T-helper 2 cell (primary cell): ENCODE measurements at regions not wholly inside any gene's neighbourhood (a gene's known extent, or its start where the extent isn't known, plus 50 kb on each side); places are given as distances from the start of the nearest gene placed in this dataset.

Experiments used
- DNase-seq, 5 experiments: peaks; one replicate each; pipeline versions ENCODE4 v3.0.0 to v3.0.0-alpha.2; 2012 to 2022

- DNase-seq, result no peak
Observed at GRCh38 chr11:69380451-69380901, 86.5 kb downstream of the MYEOV start.

DNA sequence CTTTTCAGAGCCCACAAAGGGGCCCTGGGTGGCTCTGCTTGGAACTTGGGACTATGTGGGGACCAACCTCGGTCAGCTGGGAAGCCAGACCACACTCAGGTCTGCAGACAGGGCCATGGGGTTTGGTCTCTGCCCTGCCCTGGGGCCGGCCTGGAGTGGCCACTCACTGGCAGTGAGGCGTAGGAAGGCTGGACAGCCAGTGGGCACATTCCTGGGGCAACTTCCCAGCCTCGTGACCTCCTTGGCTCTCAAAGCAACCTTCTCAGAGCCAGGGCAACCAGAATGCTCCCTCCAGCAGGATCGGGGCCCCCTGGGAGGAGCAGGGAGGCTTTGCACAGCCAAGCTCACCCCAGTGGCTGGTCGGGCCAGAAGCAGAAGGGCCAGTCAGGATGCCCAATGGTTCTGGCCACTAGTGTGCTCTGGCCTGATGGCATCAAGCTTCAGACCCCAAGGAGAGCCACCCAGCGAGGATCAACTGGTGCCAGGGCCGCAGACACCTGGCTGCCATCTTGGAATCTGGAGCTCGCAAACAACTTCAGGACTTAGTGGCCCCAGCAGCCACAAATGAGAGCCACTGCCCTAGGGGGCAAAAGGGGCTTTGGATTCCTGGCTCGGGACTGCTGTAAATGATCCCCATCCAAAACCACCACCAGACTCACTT lies 87.1 kb downstream of the MYEOV start:
- no peak for DNase-seq

- DNase-seq, result no peak
Observed at GRCh38 chr11:69381681-69382130, 87.8 kb downstream of the MYEOV start.

DNA sequence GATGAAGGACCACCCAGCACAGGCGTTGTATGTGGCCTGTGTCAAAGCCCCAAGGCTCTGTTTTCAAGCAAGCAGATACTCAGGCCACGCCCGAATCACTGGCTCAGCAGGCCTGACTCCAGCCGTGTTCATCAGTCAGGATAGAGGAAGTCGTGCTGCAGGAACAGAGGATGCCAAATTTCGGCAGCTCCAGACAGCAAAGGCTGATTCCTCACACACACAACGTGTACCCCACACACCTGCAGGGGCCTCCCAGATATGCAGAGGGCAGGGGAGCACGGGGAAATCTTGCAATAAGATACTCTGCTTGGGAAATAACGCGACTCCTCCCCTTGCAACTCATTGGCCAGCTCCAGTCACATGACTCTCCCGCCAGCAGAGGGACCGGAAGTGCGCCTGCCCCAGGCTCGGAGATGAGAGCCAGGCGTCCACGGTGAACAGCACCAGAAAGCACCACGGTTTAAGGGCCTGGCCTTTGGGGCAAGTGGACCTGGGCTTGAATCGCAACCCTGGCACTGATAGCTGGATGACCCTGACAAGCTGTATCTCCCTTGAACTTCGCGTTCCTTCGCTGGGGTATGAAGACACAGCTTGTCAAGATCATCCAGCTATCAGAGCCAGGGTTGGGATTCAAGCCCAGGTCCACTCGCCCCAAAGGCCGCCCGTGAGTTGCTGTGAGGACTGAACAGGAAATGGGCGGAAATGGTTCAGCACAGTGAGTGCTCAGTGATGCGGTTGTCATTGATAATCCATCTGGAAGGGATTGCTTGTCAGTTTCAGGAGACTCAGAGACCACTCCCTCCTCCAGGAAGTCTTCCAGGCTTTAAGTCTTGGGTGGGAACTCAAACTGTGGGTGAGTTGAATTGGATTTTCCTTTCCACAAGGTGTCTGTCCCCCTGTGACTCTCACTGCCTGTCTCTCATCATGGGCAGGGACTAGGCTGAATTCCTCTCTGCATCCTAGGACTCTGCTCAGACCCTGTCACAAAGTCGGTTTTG lies 88.5 kb downstream of the MYEOV start:
- DNase-seq, result peak in 1 of 5 experiments; percentile 36

DNA sequence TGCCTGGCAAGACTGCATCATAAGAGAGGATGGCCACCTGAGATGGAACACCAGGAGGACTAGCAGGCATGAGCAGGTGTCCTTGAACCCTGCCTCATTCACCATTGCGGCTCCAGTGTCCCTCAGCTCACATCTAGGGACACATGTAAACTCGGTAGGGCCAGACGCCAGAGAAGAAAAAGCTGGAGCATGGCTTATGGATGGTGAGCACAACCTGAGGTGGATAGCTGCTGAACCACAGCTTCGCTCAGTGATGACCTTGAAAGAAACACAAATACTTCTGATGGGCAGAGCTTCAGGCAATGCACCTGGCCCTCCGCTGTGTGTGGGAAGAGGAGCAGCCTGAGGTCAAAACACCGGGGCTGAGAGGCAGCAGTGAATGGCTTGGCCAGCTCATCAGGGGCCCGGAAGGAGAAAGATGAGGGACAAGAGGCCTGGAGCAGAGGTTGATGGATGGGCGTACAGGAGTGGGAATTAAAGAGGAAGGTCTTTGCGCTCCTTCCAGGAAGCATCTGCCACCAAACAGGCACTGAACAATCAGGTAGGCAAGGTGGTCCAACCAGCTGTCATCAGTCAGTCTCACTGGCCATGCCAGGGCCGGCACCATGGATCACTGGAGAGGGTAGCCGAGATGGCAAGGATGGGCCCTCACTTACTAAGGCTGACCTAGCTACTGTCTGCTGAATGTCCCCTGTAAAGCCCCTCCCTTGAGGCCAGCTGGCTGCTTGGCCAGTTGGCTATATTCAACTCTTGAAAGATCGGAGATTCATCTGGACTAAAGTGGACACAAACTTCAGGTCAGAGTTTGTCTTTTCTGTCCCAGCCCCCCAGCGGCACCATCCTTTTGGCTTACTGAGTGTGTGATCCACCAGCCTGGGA lies 89.7 kb downstream of the MYEOV start:
- no peak for DNase-seq

DNA sequence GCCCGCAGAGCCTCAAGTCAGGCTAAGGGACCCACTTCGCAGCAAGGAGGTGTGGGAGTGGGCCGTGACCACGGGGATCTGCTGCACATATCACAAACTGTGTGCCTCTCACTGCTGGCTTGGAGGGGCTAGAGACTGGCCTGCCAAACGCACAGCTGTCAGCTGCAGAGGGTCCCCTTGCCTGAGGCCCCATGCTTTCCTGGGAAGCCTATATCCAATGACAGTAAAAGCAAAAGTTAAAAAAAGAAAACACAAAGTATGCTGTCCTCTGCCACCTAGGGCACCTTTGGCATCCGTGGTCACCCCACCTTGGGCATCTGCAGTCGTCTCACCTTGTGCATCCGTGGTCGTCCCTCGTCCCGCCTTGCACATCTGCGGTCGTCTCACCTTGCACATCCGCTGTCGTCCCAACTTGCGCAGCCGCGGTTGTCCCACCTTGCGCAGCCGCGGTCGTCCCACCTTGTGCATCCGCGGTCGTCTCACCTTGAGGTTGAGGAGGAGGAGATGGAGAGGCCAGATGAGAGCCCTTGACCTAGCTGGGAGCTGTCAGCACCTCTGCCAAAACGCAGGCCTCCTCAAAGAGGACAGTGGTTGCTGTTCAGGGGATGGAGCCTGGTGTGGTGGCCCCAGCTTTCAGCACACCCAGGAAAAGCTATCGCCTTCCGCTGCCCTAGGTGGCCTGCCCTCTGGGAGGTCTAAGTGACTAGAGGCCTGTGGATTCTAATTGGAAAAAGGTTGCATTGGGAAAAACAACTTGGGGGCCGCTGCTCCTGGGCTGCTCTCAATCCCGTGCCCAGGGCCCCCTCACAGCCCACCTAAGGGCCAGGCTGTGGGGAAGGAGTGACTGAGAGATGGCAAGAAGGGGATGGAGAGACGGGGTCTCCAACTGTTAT lies 90.5 kb downstream of the MYEOV start:
- no peak for DNase-seq

DNA sequence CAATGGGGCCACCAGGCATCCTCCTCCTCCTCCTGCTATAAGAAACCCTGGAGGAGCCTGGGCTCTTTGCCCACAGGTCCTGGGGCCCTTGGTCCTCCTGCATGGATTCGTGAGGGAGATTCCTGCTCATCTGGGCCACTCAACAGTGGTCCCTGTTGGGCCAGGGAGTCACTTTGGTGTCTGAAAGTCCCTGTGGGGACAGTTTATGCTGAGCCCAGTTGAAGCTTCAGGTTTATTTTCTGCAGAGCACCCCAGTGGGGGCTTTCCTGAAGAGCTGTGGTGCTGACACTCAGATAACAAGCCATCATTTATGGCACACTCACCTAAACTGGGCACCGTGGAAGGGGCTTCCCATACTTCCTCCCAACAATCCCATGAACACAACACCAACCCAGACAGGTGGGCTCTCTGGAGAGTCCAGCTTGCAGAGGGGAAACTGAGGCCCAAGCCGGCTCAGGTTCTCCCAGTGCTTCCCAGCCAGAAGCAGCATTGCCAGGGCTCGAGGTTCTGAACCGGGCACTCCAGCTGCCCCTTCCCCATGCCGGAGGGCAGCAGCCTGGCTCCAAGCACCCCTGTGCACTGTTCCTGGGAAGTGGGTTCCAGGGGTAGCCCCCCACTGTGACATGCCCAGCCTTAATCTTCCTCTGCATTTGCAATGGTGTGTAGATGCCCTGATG lies 91.3 kb downstream of the MYEOV start:
- DNase-seq, result no peak

GRCh38 chr11:69385832-69386427 lies 92.0 kb downstream of the MYEOV start:
- DNase-seq, result no peak

DNA sequence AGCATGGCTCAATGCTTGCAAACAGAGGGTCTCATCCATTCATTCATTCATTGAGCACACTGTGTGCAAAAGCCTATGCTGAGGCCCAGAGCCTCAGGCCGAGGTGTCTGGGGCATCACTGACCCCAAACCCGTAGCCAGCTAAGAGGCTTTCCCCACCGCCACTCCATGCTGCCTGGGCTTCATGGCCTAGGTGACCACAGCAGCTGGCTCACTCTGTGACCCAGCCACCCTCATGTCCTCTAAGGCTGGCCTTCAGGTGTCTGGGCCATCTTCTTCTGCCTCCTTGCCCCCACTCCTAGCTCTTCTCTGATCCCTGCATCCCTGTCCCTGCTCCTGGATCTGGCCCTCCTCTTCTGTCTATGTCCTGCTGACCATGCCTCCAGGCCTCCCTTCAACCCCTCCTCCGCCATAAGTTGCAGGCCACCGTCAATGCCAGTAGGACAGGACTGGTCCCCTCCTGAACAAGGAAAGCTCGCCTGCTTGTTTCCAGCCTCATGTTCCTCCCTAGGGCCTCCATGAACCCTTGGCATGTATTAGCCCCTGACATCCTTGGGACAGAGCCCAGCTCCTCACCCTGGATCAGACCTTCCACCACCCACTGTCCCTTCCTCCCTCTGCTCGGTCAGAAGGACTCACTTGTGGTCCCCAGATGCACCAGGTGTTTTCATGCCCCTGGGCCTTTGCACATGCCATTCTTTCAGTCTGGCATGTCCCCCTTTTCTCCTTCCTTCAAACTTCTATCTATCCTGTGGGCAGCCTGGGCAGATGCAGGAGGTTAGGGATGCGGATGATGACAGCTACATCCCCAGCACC lies 92.8 kb downstream of the MYEOV start:
- DNase-seq, result no peak

- DNase-seq, result no peak
Observed at GRCh38 chr11:69387409-69387885, 93.5 kb downstream of the MYEOV start.

- no peak for DNase-seq
Observed at GRCh38 chr11:69388210-69388609, 93.3 kb upstream of the LINC01488 start.

DNA sequence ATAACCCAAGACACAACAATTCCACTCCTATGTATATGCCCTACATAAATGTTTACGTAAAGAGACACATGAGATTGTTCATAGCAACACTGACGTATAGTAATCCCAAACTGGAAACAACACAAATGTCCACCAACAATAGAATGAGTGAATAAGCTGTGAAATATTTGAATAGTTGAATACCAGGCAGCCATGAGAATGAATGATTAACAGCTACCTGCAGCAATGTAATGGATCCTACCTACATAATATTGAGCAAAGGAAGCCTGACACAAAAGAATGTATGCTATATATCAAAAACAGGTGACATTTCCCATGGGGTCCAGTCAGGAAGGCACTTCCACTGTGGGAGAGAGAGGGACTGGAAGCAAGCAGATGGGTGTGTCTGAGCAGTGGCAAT lies 92.8 kb upstream of the LINC01488 start:
- DNase-seq, result no peak

GRCh38 chr11:69390561-69390960 lies 90.9 kb upstream of the LINC01488 start:
- DNase-seq, result no peak

GRCh38 chr11:69391192-69392103 lies 90.0 kb upstream of the LINC01488 start:
- no peak for DNase-seq

DNA sequence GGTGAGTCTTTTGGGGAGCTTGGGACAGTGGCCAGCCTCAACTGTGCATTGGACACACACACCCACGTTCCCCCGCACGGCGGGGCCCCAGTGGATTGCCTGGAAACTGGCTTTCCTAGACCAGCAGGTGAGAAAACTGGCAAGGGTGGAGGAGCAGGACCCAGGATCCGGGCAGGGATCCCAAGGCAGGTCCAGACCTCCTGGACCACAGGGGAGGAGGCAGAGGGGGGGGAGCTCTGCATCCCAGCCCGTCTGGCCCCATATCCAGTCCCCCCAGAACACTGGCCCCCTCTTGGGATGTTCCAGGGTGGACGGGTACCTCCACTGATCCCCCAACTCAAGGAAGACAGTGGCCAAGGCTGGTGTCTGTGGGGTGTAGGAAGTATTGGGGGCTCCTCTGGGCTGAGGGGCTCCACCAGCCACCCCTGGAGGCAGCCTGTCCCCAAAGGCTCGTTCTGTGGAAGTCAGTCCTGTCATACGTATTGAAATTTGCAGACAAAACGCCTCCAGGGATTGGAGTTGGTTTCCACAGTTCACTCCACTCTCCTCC lies 89.3 kb upstream of the LINC01488 start:
- DNase-seq, result no peak

DNA sequence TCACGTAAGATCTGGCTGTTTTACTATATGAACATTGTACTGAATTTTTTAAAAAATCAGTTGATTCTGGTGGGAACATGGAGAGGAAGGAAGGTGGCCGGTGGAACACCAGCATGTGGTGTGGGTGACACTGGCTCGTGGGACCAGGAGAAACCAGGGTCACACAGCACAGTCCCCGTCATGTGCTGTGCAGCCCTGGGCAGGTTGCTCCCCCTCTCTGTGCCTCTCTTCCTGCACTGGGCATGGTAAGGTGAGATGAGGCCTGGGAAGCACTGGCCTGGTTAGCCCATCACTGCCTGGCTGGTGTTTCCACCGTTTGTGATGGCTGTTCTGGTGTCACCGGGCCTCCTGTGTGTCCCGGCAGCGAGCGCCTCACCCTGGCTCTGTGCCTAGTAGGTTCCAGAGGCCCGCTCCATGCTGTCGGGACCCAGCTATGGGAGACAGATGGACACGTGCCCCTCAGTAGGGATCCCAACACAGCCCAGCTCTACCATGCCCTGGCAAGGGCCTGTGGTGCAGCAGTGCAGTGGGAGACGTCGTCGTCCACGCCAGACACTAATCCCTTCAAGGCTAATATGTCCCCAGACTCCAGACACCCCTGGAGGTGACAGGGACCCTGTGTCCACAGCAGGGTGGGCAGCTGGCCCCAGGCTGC lies 88.2 kb upstream of the LINC01488 start:
- DNase-seq, result no peak

GRCh38 chr11:69393865-69394233 lies 87.6 kb upstream of the LINC01488 start:
- no peak for DNase-seq
